Posterior vena cava (tissue), 2 donors: ENCODE measurements at regions not wholly inside any gene's neighbourhood (a gene's known extent, or its start where the extent isn't known, plus 50 kb on each side); places are given as distances from the start of the nearest gene placed in this dataset.

Source experiments
- DNase-seq: peaks from one replicate; pipeline ENCODE4 v3.0.0-alpha.2; 2020; ENCODE audit warnings: low spot score
- intact Hi-C, 2 donors: fragments of 100-400 bp; cut with DNase I; formaldehyde crosslinking; loops; one replicate each; pipeline versions ENCODE4 v1.14.1 to v1.14.2; 2022 to 2023
- donor health status: DM: yes; HTN: yes; CAD: no.
- donor health status: DM: yes; HTN: yes; CAD: no.

DNA sequence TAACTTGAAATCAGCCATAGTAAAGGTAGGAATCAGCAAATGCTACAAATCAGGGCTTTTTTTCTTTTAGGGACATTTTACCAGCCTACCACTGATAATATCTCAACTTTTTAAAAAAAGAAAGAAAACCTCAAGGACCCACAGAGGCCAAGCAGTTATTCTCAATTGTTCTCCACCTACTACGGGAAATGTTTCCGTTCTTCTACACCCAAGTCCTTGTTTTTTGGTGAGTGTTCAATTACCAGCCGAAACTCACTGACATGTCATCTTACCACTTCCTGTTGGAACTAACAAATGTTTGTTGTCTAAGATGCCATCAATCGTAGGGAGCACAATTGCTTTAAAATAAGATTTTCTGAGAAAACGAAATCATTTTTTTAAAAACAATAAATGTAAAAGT, 50.2 kb upstream of the CDK1 start:
- intact Hi-C loops, result no loop called here

DNA sequence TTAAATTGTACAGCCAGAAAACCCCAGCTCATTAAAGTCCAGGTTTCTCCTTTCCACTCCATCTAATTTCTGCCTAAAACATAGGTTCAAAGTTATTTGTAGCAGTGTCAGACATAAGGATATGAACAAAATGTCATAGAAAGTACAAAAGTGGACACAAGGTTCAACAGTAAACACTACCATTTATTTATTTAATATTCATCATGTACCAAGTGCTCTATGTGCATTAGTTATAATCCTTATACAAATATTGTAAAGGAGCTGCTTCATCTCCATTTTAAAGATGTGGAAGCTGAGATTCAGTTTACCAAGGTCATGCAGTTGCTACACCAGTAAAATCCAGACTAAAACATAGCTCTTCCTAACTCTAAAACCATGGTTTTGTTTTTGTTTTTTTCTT, 52.0 kb upstream of the CDK1 start:
- intact Hi-C loops, result no loop called here
- no peak for DNase-seq

More for the DNA sequence above, 50.2 kb upstream of the CDK1 start:
- no peak for DNase-seq

DNA sequence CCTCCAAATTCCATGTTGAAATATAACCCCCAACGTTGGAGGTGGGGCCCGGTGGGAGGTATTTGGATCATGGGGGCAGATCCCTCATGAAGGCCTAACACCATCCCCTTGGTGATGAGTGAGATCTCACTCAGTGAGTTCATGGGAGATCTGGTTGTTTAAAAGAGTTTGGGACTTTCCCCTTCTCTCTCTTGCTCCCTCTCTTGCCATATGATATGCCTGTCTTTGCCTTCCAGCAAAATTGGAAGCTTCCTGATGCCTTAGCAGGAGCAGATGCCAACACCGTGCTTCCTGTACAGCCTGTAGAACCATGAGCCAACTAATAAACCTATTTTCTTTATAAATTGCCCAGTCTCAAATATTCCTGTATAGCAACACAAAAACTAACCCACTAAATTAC, 55.7 kb upstream of the CDK1 start:
- DNase-seq, result no peak
- intact Hi-C loops, result no loop called here

DNA sequence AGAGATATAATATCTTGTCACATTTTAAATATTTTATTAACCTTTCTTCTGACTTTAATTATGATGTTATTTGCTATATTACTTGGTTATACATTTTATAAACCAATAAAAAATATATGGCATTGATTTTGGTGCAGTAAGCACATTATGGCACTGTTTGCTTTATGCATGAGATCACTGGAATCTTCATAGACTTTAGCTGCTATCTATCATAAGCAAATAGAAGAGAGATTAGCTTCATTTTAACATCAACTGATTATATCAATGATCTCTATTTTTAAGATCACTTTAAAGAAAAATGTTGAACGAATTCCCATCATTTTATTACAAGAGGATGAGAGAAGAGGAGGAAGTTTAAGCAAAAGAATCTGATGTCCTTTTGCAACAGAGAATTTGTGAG, 58.6 kb upstream of the CDK1 start:
- intact Hi-C loops, result no loop called here
- DNase-seq, result no peak

DNA sequence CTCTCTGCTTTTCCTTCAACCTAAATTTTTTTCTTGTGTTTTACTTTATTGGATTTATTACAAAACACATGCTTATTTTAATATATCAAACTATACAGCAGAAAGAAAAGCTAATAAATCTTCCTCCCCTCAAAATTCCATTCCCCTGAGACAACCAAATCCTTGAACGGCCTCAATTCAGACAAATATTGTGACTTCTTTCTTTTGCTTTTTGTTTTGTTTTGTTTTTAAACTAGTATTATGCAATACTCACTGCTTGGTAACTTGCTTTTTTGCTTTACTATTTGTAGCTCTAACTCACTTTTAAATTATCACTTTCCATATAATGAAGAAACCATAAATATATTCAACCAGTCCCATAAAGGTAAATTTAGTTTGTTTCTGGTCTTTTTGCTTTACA, 59.4 kb upstream of the CDK1 start:
- no peak for DNase-seq
- intact Hi-C loops, result no loop called here

DNA sequence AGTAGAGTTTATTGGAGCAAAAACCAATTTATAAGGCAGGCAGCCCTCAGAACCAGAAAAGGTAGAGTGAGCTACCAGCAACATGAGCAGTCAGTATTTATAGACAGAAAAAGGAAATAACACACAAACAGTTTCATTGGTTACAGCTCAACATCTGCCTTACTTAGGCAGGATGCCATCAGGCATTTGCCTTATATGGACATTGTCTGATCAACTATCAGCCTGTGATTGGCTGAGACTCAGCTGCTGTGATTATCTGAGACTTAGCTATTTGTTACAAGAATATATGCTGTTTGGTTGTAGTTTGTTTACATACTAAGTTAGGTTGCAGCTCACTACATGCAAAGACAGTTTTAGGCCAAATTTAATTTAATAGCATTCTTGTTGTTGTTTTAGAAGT, 60.4 kb upstream of the CDK1 start:
- no peak for DNase-seq
- intact Hi-C loops, result no loop called here

DNA sequence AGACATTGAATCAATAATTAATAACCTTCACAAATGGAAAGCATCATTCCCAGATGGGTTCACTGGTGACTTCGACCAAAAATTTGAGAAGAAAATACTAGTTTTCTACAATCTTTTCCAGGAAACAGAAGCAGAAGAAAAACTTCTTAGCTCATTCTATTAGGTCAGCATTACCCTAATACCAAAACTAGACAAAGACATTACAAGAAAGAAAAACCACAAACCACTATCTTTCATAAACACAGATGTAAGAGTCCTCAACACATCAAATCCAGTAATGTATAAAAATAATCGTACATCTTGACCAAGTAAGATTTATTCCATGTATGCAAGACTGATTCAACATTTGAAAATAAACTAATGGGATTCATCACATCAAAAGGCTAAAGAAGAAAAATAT, 64.0 kb upstream of the CDK1 start:
- intact Hi-C loops, result no loop called here

DNA sequence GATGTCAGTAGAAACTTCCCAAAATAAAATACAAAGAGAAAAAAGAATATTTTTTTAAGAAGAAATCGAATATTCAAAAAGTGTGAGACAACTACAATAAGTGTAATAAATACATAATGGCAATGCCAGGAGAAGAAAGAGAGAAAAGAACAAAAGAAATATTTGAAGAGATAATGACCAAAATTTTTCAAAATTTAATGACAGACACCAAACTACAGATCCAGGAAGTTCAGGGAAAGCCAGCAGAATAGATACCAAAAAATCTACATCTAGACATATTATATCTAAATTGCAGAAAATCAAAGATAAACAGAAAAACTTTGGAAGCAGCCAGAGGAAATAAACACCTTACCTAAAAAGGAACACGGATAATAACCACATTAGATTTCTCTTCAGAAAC, 66.8 kb upstream of the CDK1 start:
- DNase-seq, result no peak
- intact Hi-C loops, result no loop called here

More for the DNA sequence above, 64.0 kb upstream of the CDK1 start:
- no peak for DNase-seq

DNA sequence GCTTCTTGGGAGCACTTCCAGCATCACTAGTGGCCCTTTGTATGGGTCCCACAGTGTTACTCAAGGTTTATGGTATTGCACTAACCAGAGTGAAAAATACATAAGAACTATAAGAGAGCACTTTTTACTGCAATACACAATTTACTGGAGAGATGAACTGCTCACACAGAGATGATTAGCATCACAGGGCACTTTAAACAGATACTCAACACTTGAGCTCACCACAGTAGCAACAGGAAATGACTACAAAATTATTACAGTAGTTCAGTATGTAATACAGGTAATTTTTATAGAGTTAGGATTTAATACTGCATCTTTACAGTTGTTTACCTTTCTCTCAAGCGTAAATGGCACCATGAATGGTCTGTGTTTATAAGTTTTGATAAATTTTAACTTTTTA, 68.2 kb upstream of the CDK1 start:
- intact Hi-C loops, result no loop called here
- DNase-seq, result no peak

DNA sequence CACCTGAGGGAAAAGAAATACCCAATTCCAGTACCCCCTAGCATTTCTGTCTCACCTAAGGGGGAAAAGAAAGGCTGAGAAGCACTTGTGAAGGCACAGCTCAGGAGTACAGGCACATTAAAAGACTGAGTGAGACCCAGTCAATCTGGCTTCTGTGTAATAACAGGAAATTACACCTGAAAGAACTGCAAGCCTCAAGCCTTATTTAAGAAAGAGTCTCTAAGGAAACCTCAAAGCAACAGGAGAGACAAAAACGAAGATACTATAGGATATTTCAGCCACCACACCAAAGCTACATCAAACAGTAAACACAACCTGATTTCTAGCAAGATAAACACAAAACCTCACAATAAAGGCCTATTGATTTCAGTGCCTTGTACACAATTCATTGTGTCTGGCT, 69.6 kb upstream of the CDK1 start:
- intact Hi-C loops, result no loop called here
- DNase-seq, result no peak

DNA sequence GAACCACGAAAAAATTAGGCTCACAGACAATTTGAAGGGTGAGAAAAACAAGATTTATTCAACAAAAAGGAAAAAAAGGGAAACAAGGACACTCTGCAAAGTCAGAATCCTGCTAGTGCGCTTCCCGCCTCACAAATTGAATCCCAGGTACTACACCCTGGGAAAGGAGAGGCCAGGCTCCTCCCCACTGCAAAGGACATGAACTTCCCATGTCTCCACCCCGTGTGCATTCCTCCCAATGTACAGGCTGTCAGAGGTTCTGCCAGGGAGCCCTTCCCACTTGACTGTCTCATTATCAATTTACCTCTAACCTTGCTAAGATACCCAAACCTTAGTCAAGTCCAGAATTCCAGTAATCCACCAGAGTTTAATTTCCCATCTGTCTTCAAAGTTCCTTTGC, 70.4 kb upstream of the CDK1 start:
- no peak for DNase-seq
- intact Hi-C loops, result no loop called here

DNA sequence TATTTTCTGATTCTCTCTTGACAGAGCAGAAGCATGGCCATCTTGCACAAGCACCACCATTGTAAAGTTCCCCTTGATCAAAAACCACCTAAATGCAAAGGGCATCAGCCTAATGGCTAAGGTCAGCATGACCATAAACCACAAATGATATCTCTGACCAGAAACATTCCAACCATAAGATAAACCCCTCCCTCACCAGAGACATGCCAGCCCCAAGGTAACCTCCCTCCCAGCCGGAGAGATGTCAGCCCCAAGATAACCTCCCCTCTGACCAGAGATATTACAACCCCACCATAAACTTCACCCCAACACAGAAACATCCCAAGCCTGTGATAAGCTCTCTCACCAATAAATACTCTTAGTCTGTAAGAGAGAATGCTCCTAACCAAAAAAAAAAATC, 72.1 kb upstream of the CDK1 start:
- intact Hi-C loops, result no loop called here
- DNase-seq, result no peak

DNA sequence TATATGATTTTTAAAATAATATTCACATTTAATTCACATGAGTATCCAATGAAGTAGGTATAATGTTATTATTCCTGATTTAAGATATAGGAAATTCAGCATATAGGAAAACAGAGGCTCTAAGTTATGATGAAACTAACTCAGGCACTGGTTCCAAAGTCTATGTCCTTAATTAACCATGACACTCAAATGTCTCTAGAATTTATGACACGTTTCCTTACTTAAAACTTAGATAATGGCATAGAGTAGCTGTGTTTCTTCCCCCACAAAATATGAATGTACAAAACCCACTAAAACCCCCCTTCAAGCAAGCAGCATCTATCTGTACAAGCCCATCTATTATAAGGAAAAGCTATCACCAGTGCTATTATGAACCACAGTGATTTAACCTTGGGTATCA, 72.9 kb upstream of the CDK1 start:
- intact Hi-C loops, result no loop called here
- DNase-seq, result no peak

DNA sequence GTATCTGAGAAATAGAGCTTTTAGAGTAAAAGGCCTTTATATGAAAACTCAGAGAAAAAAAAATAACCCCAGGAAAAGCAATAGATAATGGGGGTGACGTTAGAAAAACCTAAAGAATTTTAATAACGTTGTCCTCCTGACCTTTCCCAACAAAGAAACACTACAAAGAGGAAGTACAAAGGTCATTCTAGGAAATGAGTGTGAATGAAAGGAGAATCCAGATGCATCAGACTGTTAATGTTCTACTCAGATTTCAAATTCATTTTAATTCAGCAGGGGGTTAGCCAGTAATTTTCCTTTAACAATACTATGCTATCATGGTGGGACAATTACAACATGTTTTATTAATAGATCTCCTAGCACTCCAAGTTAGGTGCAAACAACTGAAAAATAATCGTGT, 73.8 kb upstream of the CDK1 start:
- intact Hi-C loops, result no loop called here
- DNase-seq, result no peak

DNA sequence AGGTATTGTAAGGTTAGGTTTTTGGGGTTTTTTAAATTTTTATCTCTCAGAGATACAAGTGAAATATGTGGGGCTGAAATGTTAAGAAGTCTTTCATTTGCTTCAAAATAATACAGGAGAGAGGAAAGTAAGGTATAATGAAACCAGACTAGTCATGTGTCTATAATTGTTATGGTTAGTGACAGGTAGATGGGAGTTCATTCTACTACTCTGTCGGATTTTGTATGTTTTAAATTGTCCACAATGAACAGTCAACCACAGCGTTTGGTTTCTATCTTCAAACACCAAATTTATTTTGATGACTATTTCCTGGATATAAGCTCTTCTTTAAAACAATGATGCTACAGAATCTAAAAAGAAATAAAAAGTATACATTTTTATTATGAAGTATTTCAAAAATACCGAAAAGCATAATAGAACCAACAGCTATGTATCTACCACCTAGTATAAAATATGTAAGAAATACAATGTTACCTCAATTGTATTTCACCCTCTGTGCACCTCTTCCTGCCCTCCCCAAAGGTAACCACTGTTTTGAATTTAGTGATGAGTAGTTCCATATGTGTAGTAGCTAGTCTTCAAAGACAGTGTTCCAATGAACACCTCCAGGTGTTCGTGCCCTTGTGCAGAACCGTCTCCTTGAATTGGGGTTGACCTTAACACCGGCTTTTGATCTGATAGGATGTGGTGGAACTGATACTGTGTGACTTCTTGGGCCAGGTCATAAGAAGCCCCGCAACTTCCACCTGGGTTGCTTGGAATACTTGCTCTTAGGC, 74.8 kb upstream of the CDK1 start:
- intact Hi-C loops, result no loop called here

DNA sequence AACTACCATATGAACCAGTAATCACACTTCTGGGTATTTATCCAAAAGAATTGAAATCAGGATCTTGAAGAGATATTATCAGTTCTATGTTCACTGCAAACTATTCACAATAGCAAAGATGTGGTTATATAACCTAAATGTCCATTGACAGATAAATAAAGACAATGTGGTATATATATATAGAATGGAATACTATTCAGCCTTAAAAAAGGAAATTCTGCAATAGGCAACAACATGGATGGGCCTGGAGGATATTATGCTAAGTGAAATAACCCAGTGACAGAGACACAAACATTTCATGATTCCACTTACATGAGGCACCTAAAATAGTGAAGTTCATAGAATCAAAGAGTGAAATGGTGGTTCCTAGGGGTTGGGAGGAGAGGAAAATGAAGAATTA, 90.6 kb upstream of the CDK1 start:
- intact Hi-C loops, result no loop called here
- no peak for DNase-seq

More for the DNA sequence above, 74.8 kb upstream of the CDK1 start:
- no peak for DNase-seq

DNA sequence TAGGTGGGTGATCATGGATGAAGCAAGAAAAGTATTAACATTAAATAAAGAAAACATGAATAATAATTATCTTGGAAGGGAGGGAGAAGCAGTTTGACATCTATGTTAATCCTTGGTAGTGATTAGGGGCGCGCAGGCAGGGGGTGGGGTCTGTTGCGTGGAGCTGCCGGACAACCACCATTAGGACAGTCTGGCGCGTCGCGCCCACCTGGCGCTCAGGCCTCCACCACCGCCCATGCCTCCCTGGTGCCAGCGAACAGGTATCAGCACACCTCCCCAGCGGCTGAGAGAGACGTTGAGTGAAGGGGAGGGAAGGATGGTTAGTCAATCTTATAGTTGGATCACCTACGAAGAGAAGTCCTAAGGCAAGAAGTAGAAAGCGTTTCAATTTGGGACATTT, 94.2 kb upstream of the CDK1 start:
- intact Hi-C loops, result no loop called here
- no peak for DNase-seq

DNA sequence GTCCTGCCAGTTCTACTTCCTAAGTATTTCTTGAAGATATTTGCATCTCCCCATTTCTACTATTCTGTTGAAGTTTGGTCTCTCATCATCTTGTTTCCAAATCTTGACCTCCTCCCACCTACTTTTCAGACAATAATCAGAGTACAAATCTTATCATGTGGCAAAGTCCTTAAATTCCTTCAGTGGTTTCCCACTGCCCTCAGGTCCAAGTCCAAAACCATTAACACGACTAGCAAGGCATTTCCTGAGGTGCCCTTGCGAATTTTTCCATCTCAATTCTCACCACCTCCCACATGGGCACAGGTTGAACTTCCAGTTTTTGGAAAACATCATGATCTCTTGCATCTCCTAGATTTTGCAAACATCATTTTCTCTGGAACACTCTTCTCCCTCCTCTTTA, 97.2 kb upstream of the CDK1 start:
- no peak for DNase-seq
- intact Hi-C loops, result no loop called here

DNA sequence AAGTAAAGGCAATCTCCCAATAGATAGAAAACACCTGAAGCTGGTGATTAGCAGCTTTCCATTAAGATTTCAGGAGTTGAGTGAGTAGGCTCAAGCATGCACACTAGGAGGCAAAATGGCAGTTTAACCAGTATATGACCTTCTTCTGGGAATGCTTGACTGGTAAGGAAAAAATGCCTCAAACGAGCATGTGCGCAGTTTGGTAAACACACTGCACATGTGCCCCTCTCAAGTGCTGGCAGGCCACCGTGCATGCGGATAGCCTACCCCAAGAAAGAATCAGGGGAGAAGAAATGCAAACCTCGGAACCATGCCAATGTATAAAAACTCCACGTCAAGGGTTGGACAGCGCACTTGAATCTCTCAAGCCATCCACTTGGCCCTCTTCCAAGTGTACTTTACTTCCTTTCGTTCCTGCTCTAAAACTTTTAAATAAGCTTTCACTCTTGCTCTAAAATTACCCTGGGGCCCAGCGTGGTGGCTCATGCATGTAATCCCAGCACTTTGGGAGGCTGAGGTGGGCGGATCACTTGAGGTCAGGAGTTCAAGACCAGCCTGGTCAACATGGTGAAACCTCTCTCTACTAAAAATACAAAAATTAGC, 98.8 kb upstream of the CDK1 start:
- DNase-seq, result no peak
- intact Hi-C loops, result no loop called here

DNA sequence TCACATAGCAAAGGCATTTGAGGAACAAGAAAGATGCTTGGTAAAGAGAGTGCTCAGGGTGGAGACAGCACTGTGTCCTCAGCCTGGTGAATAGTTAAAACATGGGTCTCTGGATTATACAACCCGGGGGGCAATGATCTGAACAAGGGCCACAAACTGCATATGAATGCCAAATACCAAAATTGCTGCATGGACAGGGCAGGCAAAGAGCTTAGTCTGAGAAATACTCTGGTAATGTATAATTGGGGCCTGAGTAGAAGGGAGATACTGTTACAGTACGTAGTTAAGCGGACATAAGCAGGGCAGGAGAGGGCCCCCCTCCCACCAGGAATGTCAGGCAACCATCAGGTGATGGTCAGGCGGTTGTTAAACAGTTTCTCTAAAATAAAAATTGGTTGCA, 99.3 kb upstream of the CDK1 start:
- no peak for DNase-seq

DNA sequence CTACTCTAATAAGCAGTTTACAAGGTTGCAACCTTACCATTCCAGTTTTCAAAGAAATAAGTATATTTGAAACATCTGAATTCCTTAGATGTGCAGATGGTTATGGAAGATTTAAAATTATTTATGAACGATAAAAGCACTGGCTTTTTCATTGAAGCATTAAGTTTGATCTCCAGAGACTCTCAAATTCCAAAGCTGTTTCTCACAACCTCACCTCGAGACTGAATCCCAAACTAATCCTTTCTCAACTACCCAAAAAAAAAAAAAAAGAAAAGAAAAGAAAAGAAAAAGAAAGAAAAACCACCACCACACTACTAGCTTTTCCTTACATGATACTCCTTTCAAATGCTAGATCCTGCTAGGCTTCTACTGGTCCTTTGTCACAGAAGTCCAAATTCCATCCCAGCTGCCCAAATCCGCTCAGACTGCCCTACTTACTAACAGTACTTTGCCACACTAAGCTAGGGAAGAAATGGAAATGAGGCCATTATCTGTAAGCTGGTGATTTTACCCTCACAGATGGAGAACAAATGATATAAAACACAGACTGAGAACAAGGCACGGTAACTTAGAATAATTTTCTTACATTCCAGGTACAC, 100.6 kb upstream of the CDK1 start:
- no peak for DNase-seq
- intact Hi-C loops, result no loop called here

More for the DNA sequence above, 99.3 kb upstream of the CDK1 start:
- intact Hi-C loops, result no loop called here
